Panc1 (cell line): ENCODE measurements at regions not wholly inside any gene's neighbourhood (a gene's known extent, or its start where the extent isn't known, plus 50 kb on each side); places are given as distances from the start of the nearest gene placed in this dataset.

ENCODE experiments used
- CTCF ChIP-seq: fragments of 450-650 bp; IDR thresholded peaks from 2 replicates; pipeline ENCODE4 v1.5.1; 2017; ENCODE audit warnings: mild to moderate bottlenecking
- POLR2AphosphoS5 ChIP-seq: IDR thresholded peaks from 2 replicates; pipeline ENCODE4 v1.6.1; 2012; ENCODE audit warnings: mild to moderate bottlenecking, low read depth, low read length, moderate library complexity
- TCF7L2 ChIP-seq: IDR thresholded peaks from 2 replicates; pipeline ENCODE4 v1.6.1; 2011; ENCODE audit warnings: mild to moderate bottlenecking, low read depth, low read length, inconsistent platforms

- TF ChIP-seq CTCF = no peak
- no peak for TF ChIP-seq TCF7L2
- no peak for TF ChIP-seq POLR2AphosphoS5
Observed at GRCh38 chr7:113799896-113800295, 118.9 kb downstream of the PPP1R3A start.
